Spleen (tissue), 11 donors: ENCODE measurements at regions not wholly inside any gene's neighbourhood (a gene's known extent, or its start where the extent isn't known, plus 50 kb on each side); places are given as distances from the start of the nearest gene placed in this dataset.
"Not testable (repeated sequence)": the region's sequence is repeated elsewhere in the genome, so short reads cannot be mapped to it uniquely, and the experiment has no call there.

Source experiments
- DNase-seq: peaks from one replicate; pipeline ENCODE4 v3.0.0-alpha.2; 2020
- H3K27ac ChIP-seq, 8 donors: fragments of 200-600 bp; sonication (generic) in 7 of 8; 1 replicate in 4 of 8; 2 replicates in 4 of 8; pipeline versions ENCODE4 v1.5.0 to v1.8.0; 2016 to 2021; ENCODE audit warnings: inconsistent platforms in 4 of 8, mild to moderate bottlenecking in 4 of 8, moderate library complexity in 1 of 8
- H3K27me3 ChIP-seq, 7 donors: fragments of 200-600 bp; sonication (generic) in 6 of 7; replicated peaks in 1 of 7; 1 replicate in 4 of 7; 2 replicates in 3 of 7; pipeline versions ENCODE4 v1.5.0 to v1.8.0; 2016 to 2021; ENCODE audit warnings: inconsistent platforms in 3 of 7, mild to moderate bottlenecking in 1 of 7
- H3K36me3 ChIP-seq, 6 donors: fragments of 200-600 bp; sonication (generic) in 5 of 6; 1 replicate in 4 of 6; 2 replicates in 2 of 6; pipeline versions ENCODE4 v1.5.0 to v1.8.0; 2016 to 2021; ENCODE audit warnings: inconsistent platforms in 2 of 6
- H3K4me1 ChIP-seq, 6 donors: fragments of 200-600 bp; sonication (generic) in 5 of 6; 1 replicate in 3 of 6; 2 replicates in 3 of 6; pipeline versions ENCODE4 v1.5.0 to v1.8.0; 2016 to 2021; ENCODE audit warnings: inconsistent platforms in 3 of 6
- H3K4me3 ChIP-seq, 8 donors: fragments of 200-600 bp; sonication (generic) in 7 of 8; 1 replicate in 4 of 8; 2 replicates in 4 of 8; pipeline versions ENCODE4 v1.5.0 to v1.8.0; 2016 to 2021; ENCODE audit warnings: inconsistent platforms in 4 of 8, mild to moderate bottlenecking in 4 of 8, moderate library complexity in 2 of 8
- H3K9me3 ChIP-seq, 8 donors: fragments of 200-600 bp; sonication (generic) in 7 of 8; 1 replicate in 4 of 8; 2 replicates in 4 of 8; pipeline versions ENCODE4 v1.5.0 to v1.8.0; 2016 to 2021; ENCODE audit warnings: inconsistent platforms in 4 of 8
- CTCF ChIP-seq, 11 experiments: fragments of 200-600 bp in 7 of 11; fragments of 450-650 bp in 4 of 11; sonication (generic) in 4 of 11; IDR thresholded peaks in 8 of 11; conservative IDR thresholded peaks in 3 of 11; 1 replicate in 7 of 11; 2 replicates in 4 of 11; pipeline versions ENCODE4 v1.4.0 to v1.8.0; 2016 to 2021; ENCODE audit warnings: antibody characterized with exemption in 11 of 11, inconsistent platforms in 4 of 11, mild to moderate bottlenecking in 1 of 11
- POLR2A ChIP-seq, 3 donors: fragments of 450-650 bp; IDR thresholded peaks; one replicate each; pipeline ENCODE4 v1.5.1; 2017; ENCODE audit warnings: antibody characterized with exemption in 3 of 3, mild to moderate bottlenecking in 1 of 3
- POLR2AphosphoS5 ChIP-seq, 3 donors: sonication (generic); formaldehyde crosslinking; IDR thresholded peaks; one replicate each; pipeline ENCODE4 v1.5.1; 2017; ENCODE audit warnings: antibody characterized with exemption in 3 of 3
- WGBS, 5 donors: extraction: QIAGEN DNeasy Blood & Tissue Kit in 3 of 5; methylation state at CpG; one replicate each; pipeline versions ENCODE4 v1.1.5 to v1.1.7; 2013 to 2018; 5-methylcytosine and 5-hydroxymethylcytosine counted together
- intact Hi-C: fragments of 100-400 bp; cut with DNase I; formaldehyde crosslinking; loops from one replicate; pipeline ENCODE4 v1.15.0; 2023; ENCODE audit warnings: low total_unique reads
- donor health status: healthy with polysubstance abuse.
- donor health status: DM: no; HTN: no; CAD: no; lungs with moderate emphysema.
- donor health status: DM: no; HTN: no; CAD: no.
- donor health status: Bipolar disorder and iron deficiency.
- donor health status: healthy.
- donor health status: DM: no; HTN: no; CAD: no.
- donor health status: DM: yes; HTN: yes; CAD: no.

GRCh38 chr4:103397541-103397940, 199.4 kb upstream of the CENPE start:
- Histone ChIP-seq H3K4me1 (no peaks in the 10 kb centered on the region), H3K9me3 (no peaks in the 10 kb centered on the region), H3K4me3 (no peak overlapping the region), H3K36me3 (no peaks in the 10 kb centered on the region), H3K27ac (no peak overlapping the region), H3K27me3 (no peaks in the 10 kb centered on the region)
- TF ChIP-seq POLR2A (IDR thresholded peaks at IDR 0.05) = no peak
- DNase-seq = no peak
- intact Hi-C loops = no loop called here
- 42 to 65% (median 56%) methylated on average over 1 of the region's 1 CpG for WGBS, 5 donors

- H3K27me3 ChIP-seq, H3K27ac ChIP-seq, DNase-seq, H3K4me1 ChIP-seq, H3K36me3 ChIP-seq, H3K4me3 ChIP-seq, intact Hi-C loops: not testable (repeated sequence)
- H3K9me3 ChIP-seq = peaks cover 0 to 45% (median 7%) of the 10 kb centered on the region in 8 donors
- WGBS, 5 donors = 76 to 86% (median 85%) methylated on average over 1 of the region's 1 CpG
Observed at GRCh38 chr4:103387508-103388011, 189.4 kb upstream of the CENPE start.

- H3K4me3 ChIP-seq, H3K36me3 ChIP-seq, intact Hi-C loops, H3K27ac ChIP-seq, H3K27me3 ChIP-seq, H3K4me1 ChIP-seq, DNase-seq: not testable (repeated sequence)
- WGBS, 5 donors = 48 to 100% (median 75%) methylated on average over 1 to 2 of the region's 2 CpGs
- H3K9me3 ChIP-seq = peaks cover 0 to 51% (median 8%) of the 10 kb centered on the region in 8 donors
Observed at GRCh38 chr4:103385565-103385964, 187.4 kb upstream of the CENPE start.

- Histone ChIP-seq H3K4me1 (no peaks in the 10 kb centered on the region), H3K27me3 (no peaks in the 10 kb centered on the region), H3K4me3 (no peak overlapping the region), H3K36me3 (no peaks in the 10 kb centered on the region), H3K9me3 (peaks cover 0 to 13% (median 0%) of the 10 kb centered on the region in 8 donors), H3K27ac (no peak overlapping the region)
- WGBS, 5 donors = 80 to 88% (median 86%) methylated on average over 4 of the region's 4 CpGs
- DNase-seq = no peak
- intact Hi-C loops = no loop called here
- TF ChIP-seq CTCF (IDR thresholded peaks at IDR 0.05 in 8 of 11, conservative IDR thresholded peaks at IDR 0.05 in 3 of 11) (no peak), POLR2A (IDR thresholded peaks at IDR 0.05) (no peak), POLR2AphosphoS5 (IDR thresholded peaks at IDR 0.05) (no peak)
Observed at GRCh38 chr4:103375278-103375677, 177.1 kb upstream of the CENPE start.

- TF ChIP-seq CTCF (IDR thresholded peaks at IDR 0.05 in 8 of 11, conservative IDR thresholded peaks at IDR 0.05 in 3 of 11) (no peak), POLR2AphosphoS5 (IDR thresholded peaks at IDR 0.05) (no peak)
- H3K4me3 ChIP-seq = no peak overlapping the region
- 59 to 71% (median 68%) methylated on average over 2 of the region's 2 CpGs for WGBS, 5 donors
- H3K9me3 ChIP-seq = peaks cover 0 to 8% (median 0%) of the 10 kb centered on the region in 8 donors
- no peaks in the 10 kb centered on the region for H3K4me1 ChIP-seq
- no peaks in the 10 kb centered on the region for H3K36me3 ChIP-seq
- H3K27me3 ChIP-seq = no peaks in the 10 kb centered on the region
- intact Hi-C loops = no loop called here
- no peak overlapping the region for H3K27ac ChIP-seq
- no peak for DNase-seq
Observed at GRCh38 chr4:103374758-103375157, 176.6 kb upstream of the CENPE start.

GRCh38 chr4:103374306-103374705, 176.2 kb upstream of the CENPE start:
- no peak overlapping the region for H3K4me3 ChIP-seq
- 80 to 94% (median 91%) methylated on average over 1 of the region's 1 CpG for WGBS, 5 donors
- intact Hi-C loops = no loop called here
- peaks cover 0 to 3% (median 0%) of the 10 kb centered on the region in 8 donors for H3K9me3 ChIP-seq
- no peaks in the 10 kb centered on the region for H3K36me3 ChIP-seq
- H3K27ac ChIP-seq = no peak overlapping the region
- DNase-seq = no peak
- TF ChIP-seq POLR2A (IDR thresholded peaks at IDR 0.05) = no peak
- no peak for TF ChIP-seq CTCF (IDR thresholded peaks at IDR 0.05 in 8 of 11, conservative IDR thresholded peaks at IDR 0.05 in 3 of 11)
- no peak for TF ChIP-seq POLR2AphosphoS5 (IDR thresholded peaks at IDR 0.05)
- H3K4me1 ChIP-seq = no peaks in the 10 kb centered on the region
- no peaks in the 10 kb centered on the region for H3K27me3 ChIP-seq
